MM.1S (cell line): ENCODE measurements at regions not wholly inside any gene's neighbourhood (a gene's known extent, or its start where the extent isn't known, plus 50 kb on each side); places are given as distances from the start of the nearest gene placed in this dataset.

Source experiments
- CTCF ChIP-seq: fragments of 300-600 bp; sonication (generic); IDR thresholded peaks from 2 replicates; pipeline ENCODE4 v1.5.1; 2016; ENCODE audit warnings: antibody characterized with exemption, low read length, mixed read lengths
- EZH2 ChIP-seq: fragments of 300-600 bp; sonication (generic); optimal IDR thresholded peaks from 2 replicates; pipeline ENCODE3; 2017; ENCODE audit warnings: low read depth, mild to moderate bottlenecking, antibody characterized with exemption, low read length, mixed read lengths
- EZH2phosphoT487 ChIP-seq: fragments of 300-600 bp; sonication (generic); IDR thresholded peaks from 2 replicates; pipeline ENCODE4 v1.6.1; 2018; ENCODE audit warnings: antibody characterized with exemption, low read length

DNA sequence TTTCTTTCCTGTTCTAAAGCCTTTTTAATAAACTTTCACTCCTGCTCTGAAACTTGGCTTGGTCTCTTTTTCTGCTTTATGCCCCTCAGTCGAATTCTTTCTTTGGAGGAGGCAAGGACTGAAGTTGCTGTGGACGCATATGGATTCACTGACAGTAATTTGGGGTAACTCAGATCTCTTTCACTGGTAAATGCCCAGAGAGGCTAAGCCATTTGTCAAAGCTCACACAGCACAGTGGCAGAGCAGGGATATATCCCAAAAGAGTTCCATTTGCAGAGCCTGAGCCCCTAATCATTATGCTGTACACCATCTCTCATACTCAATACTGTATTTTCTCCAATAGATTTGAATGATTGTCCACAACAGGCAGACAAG lies 72.3 kb upstream of the GALNT15 start:
- TF ChIP-seq EZH2 (no peak), CTCF (no peak), EZH2phosphoT487 (no peak)
